ENCODE measurements at regions not wholly inside any gene's neighbourhood (a gene's known extent, or its start where the extent isn't known, plus 50 kb on each side); places are given as distances from the start of the nearest gene placed in this dataset.

- DNase-seq (ENCODE audit: low read depth in 2 of 2) = no peak
Measured at GRCh38 chr2:204046145-204046544, 109.6 kb downstream of the ICOS start.

GRCh38 chr2:204049635-204050034 lies 113.1 kb downstream of the ICOS start:
- no peak for DNase-seq (ENCODE audit: low read depth in 2 of 2)

GRCh38 chr2:204050681-204051080 lies 114.1 kb downstream of the ICOS start:
- no peak for DNase-seq (ENCODE audit: low read depth in 2 of 2)

- no peak for DNase-seq (ENCODE audit: low read depth in 2 of 2)
Measured at GRCh38 chr2:204051476-204051875, 114.9 kb downstream of the ICOS start.

GRCh38 chr2:204051984-204052556 lies 115.5 kb downstream of the ICOS start:
- DNase-seq (ENCODE audit: low read depth in 2 of 2) = no peak

- DNase-seq (ENCODE audit: low read depth in 2 of 2) = no peak
Measured at GRCh38 chr2:204059016-204059415, 122.5 kb downstream of the ICOS start.

GRCh38 chr2:204060841-204061240 lies 124.3 kb downstream of the ICOS start:
- DNase-seq (ENCODE audit: low read depth in 2 of 2) = no peak

- no peak for DNase-seq (ENCODE audit: low read depth in 2 of 2)
Measured at GRCh38 chr2:204061241-204061640, 124.7 kb downstream of the ICOS start.

GRCh38 chr2:204064119-204064518 lies 127.6 kb downstream of the ICOS start:
- DNase-seq (ENCODE audit: low read depth in 2 of 2) = no peak

- no peak for DNase-seq (ENCODE audit: low read depth in 2 of 2)
Measured at GRCh38 chr2:204065566-204065965, 129.0 kb downstream of the ICOS start.

GRCh38 chr2:204066051-204066450 lies 129.5 kb downstream of the ICOS start:
- DNase-seq (ENCODE audit: low read depth in 2 of 2) = no peak

- DNase-seq (ENCODE audit: low read depth in 2 of 2) = no peak
Measured at GRCh38 chr2:204069804-204070203, 133.2 kb downstream of the ICOS start.

GRCh38 chr2:204072443-204073324 lies 136.1 kb downstream of the ICOS start:
- DNase-seq (ENCODE audit: low read depth in 2 of 2) = peak; percentile 10 to 21

- DNase-seq (ENCODE audit: low read depth in 2 of 2) = no peak
Measured at GRCh38 chr2:204074456-204074855, 137.9 kb downstream of the ICOS start.

- no peak for DNase-seq (ENCODE audit: low read depth in 2 of 2)
Measured at GRCh38 chr2:204078003-204078698, 141.6 kb downstream of the ICOS start.

- DNase-seq (ENCODE audit: low read depth in 2 of 2) = no peak
Measured at GRCh38 chr2:204081487-204082425, 145.2 kb downstream of the ICOS start.

GRCh38 chr2:204086167-204086566 lies 149.6 kb downstream of the ICOS start:
- DNase-seq (ENCODE audit: low read depth in 2 of 2) = no peak

- DNase-seq (ENCODE audit: low read depth in 2 of 2) = no peak
Measured at GRCh38 chr2:204089105-204089504, 152.5 kb downstream of the ICOS start.

- DNase-seq (ENCODE audit: low read depth in 2 of 2) = no peak
Measured at GRCh38 chr2:204089574-204089973, 153.0 kb downstream of the ICOS start.

- no peak for DNase-seq (ENCODE audit: low read depth in 2 of 2)
Measured at GRCh38 chr2:204090021-204090420, 153.5 kb downstream of the ICOS start.

GRCh38 chr2:204104811-204105210 lies 168.2 kb downstream of the ICOS start:
- DNase-seq (ENCODE audit: low read depth in 2 of 2) = no peak

- DNase-seq (ENCODE audit: low read depth in 2 of 2) = peak in 1 of 2 donors; percentile 21
Measured at GRCh38 chr2:204108330-204108751, 171.8 kb downstream of the ICOS start.

All from stimulated activated CD8-positive, alpha-beta memory T cell treated with anti-CD3 and anti-CD28 coated beads, Interleukin-2, amount 100 ng/mL, for 1 hour (primary cell).